ENCODE measurements at regions not wholly inside any gene's neighbourhood (a gene's known extent, or its start where the extent isn't known, plus 50 kb on each side); places are given as distances from the start of the nearest gene placed in this dataset.

- TF ChIP-seq CTCF (conservative IDR thresholded peaks at IDR 0.05; ENCODE audit: low read depth, low read length) (no peak), EZH2 (IDR thresholded peaks at IDR 0.05; ENCODE audit: borderline replicate concordance, low read depth, low read length, poor library complexity, severe bottlenecking) (no peak)
Observed at GRCh38 chr10:29136411-29136810, 152.5 kb upstream of the LYZL1 start.

Measured in A673 (cell line).